HG03432 (cell line): ENCODE measurements at regions not wholly inside any gene's neighbourhood (a gene's known extent, or its start where the extent isn't known, plus 50 kb on each side); places are given as distances from the start of the nearest gene placed in this dataset.

ENCODE experiments used
- ATAC-seq: cut with Tn5 transposase; IDR thresholded peaks from one replicate; pipeline ENCODE4 v1.9.1; 2021; ENCODE audit warnings: mild to moderate bottlenecking, moderate library complexity; ENCODE audit not compliant: unreplicated experiment

GRCh38 chr2:9755008-9755407 lies 88.3 kb upstream of the TAF1B start:
- ATAC-seq = no peak

DNA sequence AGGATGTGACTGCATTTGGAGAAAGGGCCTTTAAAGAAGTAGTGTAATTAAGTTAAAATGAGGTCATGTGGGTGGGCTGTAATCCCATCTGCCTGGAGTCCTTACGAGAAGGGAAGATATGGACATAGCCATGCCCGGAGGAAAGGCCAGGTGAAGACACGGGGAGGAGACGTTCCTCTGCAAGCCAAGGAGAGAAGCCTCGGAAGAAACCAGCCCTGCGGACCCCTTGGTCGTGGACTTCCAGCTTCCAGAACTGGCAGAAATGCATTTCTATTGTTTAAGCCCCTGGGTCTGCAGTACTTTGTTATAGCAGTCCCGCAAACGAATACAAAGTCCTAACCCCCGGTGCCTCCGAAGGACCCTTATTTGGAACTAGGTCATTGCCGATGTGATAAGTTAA lies 87.6 kb upstream of the TAF1B start:
- ATAC-seq = no peak

DNA sequence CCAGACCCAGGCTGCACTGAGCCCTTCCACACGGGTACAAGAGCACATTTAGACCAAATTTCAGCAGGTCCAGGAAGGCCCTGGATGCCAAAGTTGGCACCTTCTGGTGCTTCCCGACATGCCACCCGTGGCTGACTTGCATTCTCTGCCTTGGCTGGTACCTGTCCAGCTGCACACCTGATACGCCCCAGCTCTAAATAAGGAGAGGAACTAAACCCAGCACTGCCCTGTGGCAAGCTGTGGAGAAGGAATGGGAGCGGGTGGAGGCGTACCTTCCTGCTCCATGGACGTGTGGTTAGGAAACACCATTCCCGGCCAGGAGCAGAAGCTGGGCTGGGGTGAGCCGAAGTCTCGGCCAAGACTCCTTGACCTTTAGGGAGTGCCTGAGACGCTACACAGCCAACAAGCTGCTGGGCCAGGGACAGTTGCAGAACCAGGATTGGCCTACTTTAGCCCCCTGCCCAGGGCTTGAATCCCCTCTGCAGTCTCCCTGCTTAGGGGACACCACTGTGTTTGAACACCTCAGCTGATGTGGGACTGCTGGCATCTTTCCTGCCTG lies 86.5 kb upstream of the TAF1B start:
- no peak for ATAC-seq

DNA sequence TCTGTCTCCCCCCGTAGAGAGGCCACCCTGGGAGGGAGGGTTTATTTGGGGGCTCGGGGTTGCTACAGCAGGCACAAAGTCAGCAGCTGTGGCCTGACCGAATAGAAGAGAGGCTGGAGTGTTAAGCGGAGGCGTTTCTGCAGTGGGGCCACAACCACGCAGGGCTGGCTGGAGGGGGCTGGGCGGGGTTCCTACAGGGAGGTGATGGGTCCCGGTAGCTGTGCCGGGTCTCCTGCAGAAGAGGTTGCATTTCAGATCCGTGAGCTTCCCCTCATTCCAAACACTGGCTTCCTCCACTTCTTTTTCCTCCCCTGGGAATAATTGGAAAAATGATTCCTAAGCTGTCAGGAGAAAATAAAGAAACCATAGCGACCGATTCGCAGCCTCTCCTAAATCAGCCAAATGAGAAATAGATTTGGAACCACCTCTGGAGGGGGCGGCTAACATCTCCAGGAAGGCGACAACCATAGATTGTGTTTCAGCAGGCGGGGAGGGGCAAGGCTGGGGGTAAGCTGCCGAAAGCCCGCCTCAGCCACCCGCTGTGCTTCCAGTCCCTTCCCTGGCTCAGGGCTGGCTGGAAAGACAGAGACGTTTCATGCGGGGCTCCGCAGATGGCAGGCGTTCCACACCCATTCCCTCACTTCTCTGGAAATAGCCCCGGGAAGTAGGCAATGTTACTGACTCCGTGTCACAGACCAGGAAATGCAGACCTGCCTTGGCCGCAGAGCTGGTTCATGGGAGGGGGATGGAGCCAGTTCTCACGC lies 85.6 kb upstream of the TAF1B start:
- no peak for ATAC-seq

DNA sequence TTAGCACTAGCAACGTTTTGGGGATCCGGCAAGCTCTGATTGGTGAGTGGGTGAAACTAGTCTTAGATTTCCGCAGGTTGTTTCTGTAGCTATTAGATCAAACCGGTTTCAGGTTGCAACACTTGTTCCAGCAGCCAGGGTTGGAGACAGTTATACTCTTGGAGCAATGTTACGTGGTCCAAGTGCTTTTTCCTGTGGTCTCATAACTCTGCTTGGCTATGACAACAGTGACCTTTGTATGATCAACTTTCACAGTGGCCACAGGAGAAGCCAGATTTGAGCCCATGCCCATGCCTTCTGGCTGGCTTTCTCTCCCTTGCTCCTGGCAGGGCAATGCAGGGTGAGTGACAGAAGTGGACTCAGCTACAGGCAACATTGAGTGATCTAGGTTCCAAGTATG lies 84.5 kb upstream of the TAF1B start:
- ATAC-seq = no peak

GRCh38 chr2:9760069-9760901 lies 83.0 kb upstream of the TAF1B start:
- ATAC-seq = no peak

DNA sequence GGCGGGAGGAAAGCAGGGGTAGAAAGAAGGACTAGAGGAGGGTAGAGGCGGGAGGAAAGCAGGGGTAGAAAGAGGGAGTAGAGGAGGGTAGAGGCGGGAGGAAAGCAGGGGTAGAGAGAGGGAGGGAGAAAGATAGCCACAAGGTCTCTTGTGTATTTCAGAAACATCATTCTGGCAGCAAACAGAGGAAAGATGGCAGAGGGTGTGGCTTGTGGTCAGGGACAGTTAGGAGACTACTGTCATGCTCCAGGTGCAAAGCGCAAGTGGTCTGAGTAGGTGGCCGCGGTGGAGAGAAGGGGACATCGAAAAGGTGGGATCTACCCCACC lies 82.4 kb upstream of the TAF1B start:
- ATAC-seq = no peak

- no peak for ATAC-seq
Observed at GRCh38 chr2:9761577-9761976, 81.7 kb upstream of the TAF1B start.

- ATAC-seq = no peak
Observed at GRCh38 chr2:9762164-9762563, 81.1 kb upstream of the TAF1B start.

DNA sequence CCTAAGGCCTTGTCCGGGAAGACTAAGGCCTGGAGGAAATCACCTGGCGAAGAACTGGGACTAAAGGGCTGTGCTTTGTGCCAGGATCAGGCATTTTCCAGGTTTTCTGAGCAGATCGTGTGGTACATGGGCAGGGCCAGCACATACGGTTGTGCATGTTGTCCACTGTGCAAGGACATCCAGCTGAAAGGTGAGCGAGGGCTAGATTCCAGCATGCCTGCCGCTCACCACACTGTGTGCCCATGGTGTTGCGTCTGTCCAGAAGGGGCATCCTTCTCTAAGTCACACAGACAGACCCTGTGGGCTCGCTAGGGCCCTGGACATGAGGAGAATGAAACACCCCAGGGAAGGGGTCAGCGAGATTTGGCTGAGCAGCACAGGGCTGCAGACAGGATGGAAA lies 80.3 kb upstream of the TAF1B start:
- no peak for ATAC-seq

DNA sequence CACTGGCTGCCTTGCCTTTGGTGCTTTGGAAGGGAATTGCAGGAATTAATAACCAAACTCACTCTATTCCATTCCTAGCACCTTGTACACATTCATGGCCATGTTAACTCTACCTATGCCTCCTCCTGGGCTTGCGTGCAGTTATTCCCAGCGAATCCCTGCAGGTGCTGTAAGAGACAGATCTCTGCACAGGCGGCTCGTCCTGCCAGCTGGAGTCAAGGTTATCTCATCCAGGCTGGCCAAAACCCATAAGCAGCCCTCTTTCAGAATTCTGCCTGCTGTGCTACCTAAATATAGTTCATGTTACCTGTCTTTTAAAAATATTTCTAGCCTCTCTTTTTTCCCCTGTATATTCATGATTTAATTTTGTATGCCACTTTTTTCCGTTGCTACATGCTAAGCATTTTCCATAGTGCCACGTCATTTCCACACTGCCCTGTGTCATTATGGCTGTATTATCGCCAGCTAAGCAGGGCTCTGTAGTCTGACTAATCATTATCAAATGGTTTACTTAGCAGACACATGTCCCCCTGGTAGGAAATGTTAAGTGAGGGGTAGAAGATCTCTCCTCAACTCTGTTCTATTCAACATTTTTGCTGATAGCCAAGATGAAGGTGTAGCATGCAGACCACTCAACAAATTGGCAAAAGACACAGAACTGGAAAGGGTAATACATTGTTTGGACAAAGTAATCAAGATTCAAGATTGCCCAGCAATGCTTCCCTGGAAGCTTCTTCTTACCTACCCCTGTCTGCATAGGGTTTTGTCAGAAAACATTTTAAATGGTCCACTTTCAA lies 79.7 kb upstream of the TAF1B start:
- ATAC-seq = no peak

GRCh38 chr2:9764153-9764778 lies 79.0 kb upstream of the TAF1B start:
- no peak for ATAC-seq

- ATAC-seq = no peak
Observed at GRCh38 chr2:9765611-9766531, 77.4 kb upstream of the TAF1B start.

GRCh38 chr2:9767656-9768281 lies 75.5 kb upstream of the TAF1B start:
- ATAC-seq = no peak

DNA sequence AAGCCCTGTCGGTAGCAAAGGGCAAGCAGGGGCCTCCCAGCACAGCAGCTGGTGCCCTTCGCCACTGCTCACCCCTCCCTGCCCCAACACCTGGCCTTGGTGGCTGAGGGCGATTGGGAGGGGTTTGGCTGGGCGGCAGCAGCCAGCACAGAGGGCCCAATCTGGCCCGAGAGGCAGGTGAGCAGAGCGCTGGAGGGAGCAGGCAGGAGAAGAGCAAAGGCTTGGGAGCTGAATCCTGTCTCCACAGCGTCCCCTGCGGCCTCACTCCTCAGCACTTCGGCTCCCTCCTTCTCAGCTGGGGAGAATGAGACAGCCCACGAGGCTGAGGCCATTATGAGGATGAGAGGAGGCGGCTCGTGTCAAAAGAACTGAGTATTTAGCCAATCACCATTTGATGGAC lies 74.9 kb upstream of the TAF1B start:
- ATAC-seq = no peak

DNA sequence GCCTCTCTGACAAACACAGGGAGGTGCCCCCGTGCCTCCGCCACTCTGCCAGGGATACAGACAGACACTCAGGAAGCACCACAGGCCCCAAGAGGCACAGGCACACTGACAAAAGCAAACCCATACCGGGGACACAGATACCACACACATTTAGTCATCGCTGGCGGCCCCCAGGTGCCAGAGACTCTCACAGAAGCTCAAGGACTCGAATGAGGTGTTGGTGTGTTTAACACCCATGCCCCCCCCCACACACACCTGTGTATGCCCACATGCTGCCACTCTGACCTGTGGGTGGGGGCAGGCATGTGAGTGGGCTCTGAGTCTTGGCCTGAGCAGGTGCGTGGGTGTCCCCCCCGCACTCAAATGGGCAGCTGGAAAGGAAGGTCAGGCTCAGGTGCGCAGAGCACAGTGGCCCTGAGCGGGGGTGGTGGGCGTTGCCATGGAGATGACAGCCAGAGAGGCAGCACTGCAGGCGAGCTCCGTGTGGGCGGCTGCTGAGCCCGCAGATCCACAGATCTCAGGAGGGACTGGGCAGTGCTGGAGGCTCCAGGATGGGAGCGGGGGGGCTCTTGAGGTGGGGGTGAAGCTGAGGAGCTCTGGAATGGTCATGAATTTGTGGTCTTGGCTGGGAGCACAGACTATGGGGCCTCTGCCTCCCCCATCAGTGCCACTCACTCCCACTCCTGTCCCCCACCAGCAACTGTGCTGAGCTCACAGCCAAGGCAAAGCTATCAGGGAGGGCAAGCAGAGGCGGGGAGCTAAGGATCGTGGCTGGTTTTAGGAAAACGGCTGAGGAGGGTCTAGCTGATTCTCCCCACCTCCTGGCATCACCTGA lies 73.9 kb upstream of the TAF1B start:
- ATAC-seq = peak; percentile 38

- ATAC-seq = no peak
Observed at GRCh38 chr2:9770006-9770307, 73.3 kb upstream of the TAF1B start.

DNA sequence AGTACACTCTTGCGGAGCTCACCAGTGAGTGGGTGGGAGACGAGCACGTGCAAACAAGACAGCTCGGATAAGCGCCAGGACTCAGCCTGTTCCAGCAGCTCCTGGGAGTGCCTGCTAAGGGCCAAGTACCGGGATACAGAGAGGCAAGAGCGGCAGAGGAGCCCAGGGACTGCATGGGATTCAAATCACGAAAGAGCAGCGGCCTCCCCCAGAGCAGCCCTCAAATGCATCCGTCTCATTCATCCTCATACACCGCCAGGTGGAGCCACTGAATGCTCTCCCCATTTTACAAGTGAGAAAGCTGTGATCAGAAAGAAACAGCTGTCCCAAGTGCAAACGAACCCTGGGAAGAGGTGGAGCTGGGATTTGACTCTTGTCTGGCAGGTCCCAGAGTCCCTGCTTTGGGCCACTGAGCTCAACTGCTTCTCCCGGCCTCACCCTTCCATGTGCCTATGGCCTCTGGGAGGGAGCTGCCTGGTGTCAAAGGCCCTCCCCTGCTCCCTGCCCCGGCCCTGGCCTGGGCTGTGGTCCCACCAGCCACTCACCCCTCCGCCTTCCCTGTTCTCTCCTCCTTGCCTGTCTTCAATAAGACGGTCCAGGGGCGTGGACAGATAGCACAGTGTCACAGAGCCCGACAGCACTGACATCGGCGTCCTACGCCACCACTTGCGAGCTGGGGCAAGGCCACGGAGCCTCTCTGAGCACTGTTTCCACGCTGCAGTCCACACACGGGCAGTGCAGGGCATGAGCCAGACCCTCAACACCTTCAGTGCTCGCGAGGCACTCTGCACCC lies 72.8 kb upstream of the TAF1B start:
- ATAC-seq = no peak
